ENCODE measurements at regions not wholly inside any gene's neighbourhood (a gene's known extent, or its start where the extent isn't known, plus 50 kb on each side); places are given as distances from the start of the nearest gene placed in this dataset.

- no peak for TF ChIP-seq CREB1 (IDR thresholded peaks at IDR 0.05)
- TF ChIP-seq SP1 (IDR thresholded peaks at IDR 0.05; ENCODE audit: low read depth, low read length) = no peak
- no peak for TF ChIP-seq KDM1A (IDR thresholded peaks at IDR 0.05; ENCODE audit: borderline replicate concordance, low read length)
- TF ChIP-seq TEAD4 (IDR thresholded peaks at IDR 0.05; ENCODE audit: low read depth, low read length) = no peak
- TF ChIP-seq CTCF (IDR thresholded peaks at IDR 0.05; ENCODE audit: control extremely low read depth in 1 of 3, insufficient read depth in 1 of 3, low read depth in 1 of 3, low read length in 3 of 3) = no peak
- TF ChIP-seq SUZ12 (IDR thresholded peaks at IDR 0.05; ENCODE audit: low read length) = no peak
- TF ChIP-seq POLR2A (IDR thresholded peaks at IDR 0.05; ENCODE audit: control extremely low read depth in 1 of 2, low read depth in 2 of 2, low read length in 2 of 2) = no peak
Measured at GRCh38 chr10:109735776-109736175, 187.5 kb downstream of the XPNPEP1 start.
